Small intestine (tissue), 7 donors: ENCODE measurements at regions not wholly inside any gene's neighbourhood (a gene's known extent, or its start where the extent isn't known, plus 50 kb on each side); places are given as distances from the start of the nearest gene placed in this dataset.

Source experiments
- DNase-seq, 2 donors: peaks; one replicate each; pipeline versions ENCODE4 v3.0.0 to v3.0.0-alpha.2; 2013
- FAIRE-seq: peaks from 2 replicates; lab custom pipeline; 2012; peaks lifted over from hg19 to GRCh38; lab: Jason Lieb, UNC
- H3K27ac ChIP-seq, 3 donors: one replicate each; pipeline ENCODE4 v1.5.1; 2013; ENCODE audit warnings: low read length in 2 of 3, mild to moderate bottlenecking in 2 of 3, control low read depth in 1 of 3, inconsistent platforms in 1 of 3, low read depth in 1 of 3, moderate library complexity in 1 of 3
- H3K27me3 ChIP-seq, 3 donors: one replicate each; pipeline ENCODE4 v1.6.1; 2013; ENCODE audit warnings: low read length in 3 of 3, inconsistent platforms in 1 of 3; ENCODE audit not compliant: control insufficient read depth in 3 of 3, insufficient read depth in 3 of 3
- H3K36me3 ChIP-seq, 3 donors: one replicate each; pipeline ENCODE4 v1.6.1; 2013; ENCODE audit warnings: low read length in 3 of 3, inconsistent platforms in 1 of 3, low read depth in 1 of 3, mild to moderate bottlenecking in 1 of 3, moderate library complexity in 1 of 3; ENCODE audit not compliant: control insufficient read depth in 3 of 3, insufficient read depth in 2 of 3
- H3K4me1 ChIP-seq, 3 donors: one replicate each; pipeline ENCODE4 v1.6.1; 2013; ENCODE audit warnings: low read length in 2 of 3, inconsistent platforms in 1 of 3, low read depth in 1 of 3, mild to moderate bottlenecking in 1 of 3, moderate library complexity in 1 of 3; ENCODE audit not compliant: control insufficient read depth in 3 of 3, insufficient read depth in 2 of 3
- H3K4me3 ChIP-seq, 3 donors: one replicate each; pipeline ENCODE4 v1.5.1; 2013; ENCODE audit warnings: low read length in 3 of 3, control low read depth in 1 of 3, inconsistent platforms in 1 of 3, low read depth in 1 of 3, mild to moderate bottlenecking in 1 of 3, moderate library complexity in 1 of 3
- H3K9me3 ChIP-seq, 2 donors: one replicate each; pipeline ENCODE4 v1.6.1; 2013; ENCODE audit warnings: low read depth in 1 of 2, low read length in 1 of 2; ENCODE audit not compliant: control insufficient read depth in 2 of 2, insufficient read depth in 1 of 2
- WGBS, 3 donors: extraction: QIAGEN DNeasy Blood & Tissue Kit; methylation state at CpG; one replicate each; pipeline ENCODE4 v1.1.7; 2013; 5-methylcytosine and 5-hydroxymethylcytosine counted together
- donor health status: healthy with polysubstance abuse.
- donor health status: control.
- donor health status: control.
- donor health status: Bipolar disorder and iron deficiency.
- donor health status: healthy.

DNA sequence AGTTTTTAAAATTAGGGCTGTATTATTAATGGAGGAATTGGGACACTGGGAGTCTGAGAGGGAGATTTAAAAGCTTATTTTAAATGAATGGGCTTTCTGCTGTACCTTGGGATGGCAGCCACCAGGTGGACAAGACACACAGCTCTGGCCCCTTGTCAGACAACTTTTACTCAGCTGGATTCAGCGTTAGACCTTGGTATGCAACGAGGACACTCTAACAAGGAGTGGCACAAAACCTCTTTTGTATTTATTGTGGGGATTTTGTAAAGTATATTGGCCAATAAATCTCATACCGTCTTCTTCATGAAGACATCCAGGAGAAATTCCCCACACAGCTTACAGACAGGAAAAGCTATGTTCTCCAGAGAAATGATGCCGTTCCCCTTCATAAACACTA lies 105.7 kb downstream of the LCA5 start:
- no peak for FAIRE-seq
- no peak overlapping the region for H3K27ac ChIP-seq
- no peaks in the 10 kb centered on the region for H3K27me3 ChIP-seq
- 31 to 52% (median 47%) methylated on average over 4 of the region's 4 CpGs for WGBS, 3 donors
- H3K36me3 ChIP-seq = no peaks in the 10 kb centered on the region
- H3K4me3 ChIP-seq = no peak overlapping the region
- H3K4me1 ChIP-seq = peaks cover 0 to 30% (median 0%) of the 10 kb centered on the region in 3 donors
- H3K9me3 ChIP-seq = no peaks in the 10 kb centered on the region
- peak in 1 of 2 donors; percentile 47 for DNase-seq

DNA sequence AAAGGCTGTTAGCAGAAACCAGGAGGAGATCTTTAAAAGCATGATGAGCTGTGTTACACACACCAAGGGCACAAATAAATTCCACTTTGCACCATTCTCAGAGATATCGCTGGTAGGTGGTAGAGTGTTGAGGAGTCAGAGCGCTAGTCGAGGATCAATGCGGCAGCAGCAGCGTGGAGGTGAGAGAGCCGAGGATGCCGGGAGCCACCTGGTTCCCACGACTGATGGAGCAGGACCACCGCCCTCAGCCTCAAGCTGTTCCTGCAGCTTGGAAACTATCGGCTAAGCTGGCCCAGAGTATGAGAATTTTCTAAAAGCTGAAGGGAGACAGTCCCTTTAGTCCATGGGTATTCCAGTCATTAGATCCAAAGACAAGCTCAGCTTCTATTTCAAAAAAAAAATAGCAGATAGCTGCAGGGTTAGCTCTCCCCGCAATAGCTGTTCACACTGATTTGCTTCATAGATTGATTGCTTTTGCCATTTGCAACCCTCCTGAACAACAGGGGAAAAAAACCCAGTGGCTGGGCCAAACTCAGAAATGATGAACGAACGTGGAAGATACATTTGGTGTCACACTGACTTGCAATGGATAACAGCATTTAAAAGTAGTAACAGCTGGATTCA lies 106.2 kb downstream of the LCA5 start:
- no peaks in the 10 kb centered on the region for H3K9me3 ChIP-seq
- H3K36me3 ChIP-seq = no peaks in the 10 kb centered on the region
- FAIRE-seq (no peak), DNase-seq (no peak)
- H3K27me3 ChIP-seq = no peaks in the 10 kb centered on the region
- 92 to 93% (median 93%) methylated on average over 13 of the region's 13 CpGs for WGBS, 3 donors
- H3K4me3 ChIP-seq = no peak overlapping the region
- H3K27ac ChIP-seq = no peak overlapping the region
- peaks cover 0 to 27% (median 0%) of the 10 kb centered on the region in 3 donors for H3K4me1 ChIP-seq

DNA sequence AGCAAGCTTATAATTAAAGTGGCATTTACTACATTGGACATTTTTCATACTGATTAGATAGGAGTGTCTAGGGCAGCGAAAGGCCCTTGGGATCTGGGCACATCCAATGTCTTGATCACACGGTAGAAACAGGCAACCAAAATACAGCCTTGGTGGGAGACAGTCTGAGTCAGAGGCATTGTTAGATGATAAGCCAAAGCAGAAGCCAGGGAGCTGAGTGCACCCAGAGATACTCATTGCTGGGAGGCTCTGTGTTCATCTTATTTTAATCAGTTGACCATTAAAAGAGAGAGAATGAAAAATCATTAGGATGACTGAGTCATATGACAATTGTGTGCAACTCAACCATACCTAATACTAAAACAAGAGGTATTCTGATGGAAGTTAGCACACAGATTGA lies 109.5 kb downstream of the LCA5 start:
- FAIRE-seq = no peak
- DNase-seq = no peak
- H3K9me3 ChIP-seq = no peaks in the 10 kb centered on the region
- H3K27ac ChIP-seq = no peak overlapping the region
- H3K27me3 ChIP-seq = no peaks in the 10 kb centered on the region
- no peak overlapping the region for H3K4me3 ChIP-seq
- 85 to 93% (median 93%) methylated on average over 2 of the region's 2 CpGs for WGBS, 3 donors
- peaks cover 0 to 3% (median 0%) of the 10 kb centered on the region in 3 donors for H3K4me1 ChIP-seq
- H3K36me3 ChIP-seq = no peaks in the 10 kb centered on the region

DNA sequence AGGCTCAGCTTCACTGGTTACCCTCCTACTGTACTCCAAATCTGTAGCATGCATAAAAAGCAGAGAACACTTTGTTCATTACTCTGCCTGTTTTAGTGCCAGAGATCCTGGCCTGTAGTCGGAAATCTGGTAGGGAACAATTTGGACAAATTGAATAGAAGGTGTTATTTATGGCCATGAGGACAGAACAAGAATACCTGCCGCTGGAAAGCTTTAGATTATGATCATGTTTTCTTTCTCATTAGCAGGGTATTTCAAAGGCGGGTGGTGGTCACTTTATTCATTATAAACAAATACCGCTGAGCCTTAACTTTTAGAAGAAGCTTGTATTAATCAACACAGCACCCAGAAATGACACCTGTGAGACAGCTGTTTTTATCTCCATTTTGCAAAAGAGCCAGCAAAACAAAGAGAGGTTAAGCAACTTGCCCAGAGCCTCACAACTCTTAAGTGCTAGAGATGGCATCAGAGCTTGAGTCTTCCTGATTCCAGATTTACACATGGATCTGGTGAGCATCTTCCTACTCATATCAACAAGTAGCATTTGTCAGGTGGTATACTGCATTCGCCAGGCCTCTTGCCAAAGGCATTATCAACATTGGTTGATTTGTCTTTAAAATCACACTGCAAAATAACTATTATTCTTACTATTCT lies 110.5 kb downstream of the LCA5 start:
- no peak overlapping the region for H3K4me3 ChIP-seq
- H3K9me3 ChIP-seq = no peaks in the 10 kb centered on the region
- H3K4me1 ChIP-seq = peaks cover 0 to 3% (median 0%) of the 10 kb centered on the region in 3 donors
- no peak overlapping the region for H3K27ac ChIP-seq
- no peaks in the 10 kb centered on the region for H3K36me3 ChIP-seq
- FAIRE-seq (no peak), DNase-seq (no peak)
- WGBS, 3 donors = 87 to 90% (median 88%) methylated on average over 5 of the region's 5 CpGs
- H3K27me3 ChIP-seq = no peaks in the 10 kb centered on the region

DNA sequence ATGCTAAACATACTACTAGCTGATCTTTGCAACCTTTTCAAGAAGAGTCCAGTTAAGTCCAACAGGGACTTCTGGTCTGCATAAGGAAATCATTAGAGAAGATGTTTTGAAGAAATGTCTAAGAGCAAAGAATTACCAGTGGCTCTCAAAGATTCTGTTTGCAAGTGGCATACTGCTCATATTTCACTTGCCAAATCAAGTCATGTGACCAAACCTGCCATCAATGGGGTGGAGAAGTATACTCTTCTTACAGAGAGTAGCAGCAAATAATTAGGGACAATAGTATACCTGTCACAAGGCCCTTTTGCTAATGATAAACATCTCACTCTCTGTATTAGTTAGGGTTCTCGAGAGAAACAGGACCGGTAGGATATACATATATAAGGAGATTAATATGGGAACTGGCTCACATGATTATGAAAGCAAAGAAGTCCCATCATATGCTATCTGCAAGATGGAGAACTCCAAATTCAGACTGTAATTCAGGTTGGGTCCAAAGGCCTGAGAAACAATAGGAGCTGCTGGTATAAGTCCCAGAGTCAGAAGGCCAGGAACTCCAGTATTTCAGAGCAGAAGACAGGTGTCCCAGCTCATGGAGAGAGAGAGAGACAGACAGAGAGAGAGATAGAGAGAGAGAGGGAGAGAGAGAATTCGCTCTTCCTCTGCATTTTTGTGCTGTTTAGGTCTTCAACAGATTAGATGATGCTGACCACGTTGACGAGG lies 111.5 kb downstream of the LCA5 start:
- H3K27ac ChIP-seq = no peak overlapping the region
- H3K36me3 ChIP-seq = no peaks in the 10 kb centered on the region
- H3K9me3 ChIP-seq = no peaks in the 10 kb centered on the region
- H3K4me1 ChIP-seq = peaks cover 0 to 4% (median 0%) of the 10 kb centered on the region in 3 donors
- no peak overlapping the region for H3K4me3 ChIP-seq
- H3K27me3 ChIP-seq = no peaks in the 10 kb centered on the region
- FAIRE-seq (no peak), DNase-seq (peak in 1 of 2 donors; percentile 66)
- WGBS, 3 donors = 11 to 56% (median 35%) methylated on average over 5 of the region's 5 CpGs

DNA sequence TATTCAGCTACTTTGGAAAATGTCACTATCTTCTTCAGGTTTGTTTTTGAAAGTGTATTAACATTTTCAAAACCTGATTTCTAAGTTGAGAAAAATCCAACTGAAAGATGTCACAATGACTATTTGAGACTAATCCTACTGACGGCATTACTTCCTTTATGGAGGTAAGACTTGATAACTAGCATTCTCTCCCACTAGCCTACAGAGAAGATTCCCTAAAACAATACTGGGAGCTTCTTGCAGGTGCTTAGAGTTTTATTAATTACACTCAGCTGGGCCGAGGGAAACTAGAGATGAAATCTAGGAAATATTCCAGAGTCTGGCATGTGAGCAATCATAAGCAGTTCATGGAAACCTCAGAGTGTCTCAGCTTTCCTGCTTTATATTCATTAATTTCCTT lies 114.0 kb downstream of the LCA5 start:
- no peak for DNase-seq
- Histone ChIP-seq H3K4me1 (peaks cover 0 to 6% (median 0%) of the 10 kb centered on the region in 3 donors), H3K4me3 (no peak overlapping the region), H3K27me3 (no peaks in the 10 kb centered on the region), H3K27ac (no peak overlapping the region), H3K9me3 (no peaks in the 10 kb centered on the region), H3K36me3 (no peaks in the 10 kb centered on the region)
- no peak for FAIRE-seq
- 77 to 82% (median 78%) methylated on average over 2 of the region's 2 CpGs for WGBS, 3 donors

DNA sequence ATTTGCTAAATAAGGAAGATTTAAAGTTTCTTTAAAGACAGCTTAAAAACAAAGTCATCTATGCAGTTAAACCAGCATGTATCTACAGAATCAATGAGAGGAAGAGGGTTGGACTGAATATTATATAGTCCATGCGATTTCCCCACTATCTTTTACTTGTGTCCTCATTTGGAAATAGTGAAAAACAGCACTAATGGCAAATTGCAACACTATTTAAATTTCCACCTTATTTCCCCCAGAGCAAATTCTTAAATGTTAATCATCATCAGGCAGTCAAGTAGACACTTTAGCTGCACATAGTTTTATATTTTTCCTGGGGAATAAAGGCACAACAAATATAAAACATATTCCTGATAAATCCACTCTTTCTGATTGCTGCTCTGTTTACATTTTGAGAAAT lies 114.6 kb downstream of the LCA5 start:
- no peak overlapping the region for H3K27ac ChIP-seq
- FAIRE-seq (no peak), DNase-seq (no peak)
- peaks cover 0 to 6% (median 0%) of the 10 kb centered on the region in 3 donors for H3K4me1 ChIP-seq
- no peak overlapping the region for H3K4me3 ChIP-seq
- 76 to 81% (median 77%) methylated on average over 1 of the region's 1 CpG for WGBS, 3 donors
- no peaks in the 10 kb centered on the region for H3K27me3 ChIP-seq
- no peaks in the 10 kb centered on the region for H3K9me3 ChIP-seq
- no peaks in the 10 kb centered on the region for H3K36me3 ChIP-seq

DNA sequence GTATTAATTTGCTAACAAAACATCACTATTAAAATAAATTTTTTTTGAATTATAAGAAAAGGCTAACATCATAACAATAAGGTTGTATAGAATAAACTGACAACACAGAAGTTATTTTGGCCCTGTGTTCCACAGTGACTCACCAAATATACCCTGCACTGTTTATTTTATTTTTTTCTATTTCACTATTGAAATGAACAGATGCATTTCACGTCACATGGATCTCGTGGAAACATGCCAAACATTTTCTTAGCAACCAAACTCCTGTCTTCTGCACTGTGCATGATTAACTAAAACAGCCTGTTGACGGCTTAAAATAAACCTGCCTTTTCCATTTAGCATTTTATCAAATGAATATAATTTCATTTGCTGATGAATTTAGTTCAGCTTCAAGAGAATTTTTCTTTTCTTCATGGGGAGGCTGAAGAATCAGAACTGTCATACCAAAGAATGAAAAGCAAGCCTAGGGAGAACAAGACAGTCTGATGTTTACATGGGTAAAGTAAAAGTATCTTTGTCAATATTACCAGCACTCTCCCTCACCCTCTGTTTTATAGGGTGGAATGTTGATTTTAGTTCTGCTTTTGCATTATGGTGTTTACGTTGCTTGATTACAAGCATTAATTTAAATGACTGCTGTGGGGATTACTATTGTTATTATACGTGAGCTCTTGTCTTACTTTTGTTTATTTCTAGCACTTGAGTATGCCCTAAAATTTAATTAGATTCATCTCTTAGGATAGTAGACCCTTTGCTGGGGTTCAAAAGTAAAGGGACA lies 115.3 kb downstream of the LCA5 start:
- H3K4me3 ChIP-seq = no peak overlapping the region
- H3K36me3 ChIP-seq = no peaks in the 10 kb centered on the region
- WGBS, 3 donors = 23 to 27% (median 25%) methylated on average over 5 of the region's 5 CpGs
- H3K9me3 ChIP-seq = no peaks in the 10 kb centered on the region
- no peaks in the 10 kb centered on the region for H3K27me3 ChIP-seq
- no peak overlapping the region for H3K27ac ChIP-seq
- peaks cover 0 to 6% (median 0%) of the 10 kb centered on the region in 3 donors for H3K4me1 ChIP-seq
- FAIRE-seq (no peak), DNase-seq (peak; percentile 38 to 76)
